Sigmoid colon (tissue), 6 donors: ENCODE measurements at regions not wholly inside any gene's neighbourhood (a gene's known extent, or its start where the extent isn't known, plus 50 kb on each side); places are given as distances from the start of the nearest gene placed in this dataset.

Source experiments
- DNase-seq: peaks from one replicate; pipeline ENCODE4 v3.0.0-alpha.2; 2019
- H3K27ac ChIP-seq, 4 donors: fragments of 200-600 bp; sonication (generic); one replicate each; pipeline ENCODE4 v1.5.1; 2016 to 2019; ENCODE audit warnings: mild to moderate bottlenecking in 1 of 4
- H3K27me3 ChIP-seq, 3 donors: fragments of 200-600 bp; sonication (generic); one replicate each; pipeline ENCODE4 v1.5.1; 2019; ENCODE audit warnings: mild to moderate bottlenecking in 1 of 3
- H3K36me3 ChIP-seq, 4 donors: fragments of 200-600 bp; sonication (generic); one replicate each; pipeline ENCODE4 v1.5.1; 2016 to 2019
- H3K4me1 ChIP-seq, 4 donors: fragments of 200-600 bp; sonication (generic); one replicate each; pipeline ENCODE4 v1.5.1; 2017 to 2019
- H3K4me3 ChIP-seq, 4 donors: fragments of 200-600 bp; sonication (generic); one replicate each; pipeline ENCODE4 v1.5.1; 2017 to 2019; ENCODE audit warnings: mild to moderate bottlenecking in 2 of 4, moderate library complexity in 1 of 4
- H3K9me3 ChIP-seq, 4 donors: fragments of 200-600 bp in 3 of 4; sonication (generic) in 3 of 4; one replicate each; pipeline versions ENCODE4 v1.5.1 to v1.6.1; 2013 to 2019
- CTCF ChIP-seq, 4 experiments: fragments of 450-650 bp in 3 of 4; fragments of 200-600 bp in 1 of 4; IDR thresholded peaks; one replicate each; pipeline ENCODE4 v1.5.1; 2016 to 2019; ENCODE audit warnings: antibody characterized with exemption in 4 of 4, mild to moderate bottlenecking in 3 of 4, moderate library complexity in 2 of 4
- EP300 ChIP-seq, 4 donors: sonication (generic); formaldehyde crosslinking; IDR thresholded peaks; one replicate each; pipeline ENCODE4 v1.6.1; 2017; ENCODE audit warnings: antibody characterized with exemption in 4 of 4
- POLR2A ChIP-seq, 2 donors: fragments of 450-650 bp; IDR thresholded peaks; one replicate each; pipeline ENCODE4 v1.6.1; 2016; ENCODE audit warnings: antibody characterized with exemption in 2 of 2, mild to moderate bottlenecking in 2 of 2, moderate library complexity in 2 of 2
- POLR2AphosphoS5 ChIP-seq, 4 donors: sonication (generic); formaldehyde crosslinking; IDR thresholded peaks; one replicate each; pipeline ENCODE4 v1.6.1; 2017; ENCODE audit warnings: antibody characterized with exemption in 4 of 4
- WGBS, 2 donors: extraction: QIAGEN DNeasy Blood & Tissue Kit; methylation state at CpG; one replicate each; pipeline ENCODE4 v1.1.7; 2013; 5-methylcytosine and 5-hydroxymethylcytosine counted together
- intact Hi-C: fragments of 100-400 bp; cut with DNase I; formaldehyde crosslinking; loops from one replicate; pipeline ENCODE4 v1.15.1; 2023
- donor health status: healthy with polysubstance abuse.
- donor health status: healthy.

GRCh38 chr3:102018551-102018950 lies 169.2 kb downstream of the NFKBIZ start:
- Histone ChIP-seq H3K4me3 (no peak overlapping the region), H3K27me3 (no peaks in the 10 kb centered on the region), H3K9me3 (peaks cover 0 to 3% (median 0%) of the 10 kb centered on the region in 4 donors), H3K36me3 (no peaks in the 10 kb centered on the region), H3K4me1 (no peaks in the 10 kb centered on the region), H3K27ac (no peak overlapping the region)
- DNase-seq: no peak
- WGBS, 2 donors: 71 to 92% methylated on average over 7 of the region's 7 CpGs
- intact Hi-C loops: no loop called here
- TF ChIP-seq CTCF (IDR thresholded peaks at IDR 0.05) (no peak), EP300 (IDR thresholded peaks at IDR 0.05) (no peak)

GRCh38 chr3:102020735-102021134 lies 171.4 kb downstream of the NFKBIZ start:
- intact Hi-C loops: no loop called here
- Histone ChIP-seq H3K4me3 (no peak overlapping the region), H3K27ac (no peak overlapping the region), H3K27me3 (no peaks in the 10 kb centered on the region), H3K9me3 (peaks cover 0 to 3% (median 0%) of the 10 kb centered on the region in 4 donors), H3K4me1 (no peaks in the 10 kb centered on the region), H3K36me3 (no peaks in the 10 kb centered on the region)
- no peak for DNase-seq
- TF ChIP-seq EP300 (IDR thresholded peaks at IDR 0.05): no peak
- no peak for TF ChIP-seq POLR2A (IDR thresholded peaks at IDR 0.05)
- no peak for TF ChIP-seq POLR2AphosphoS5 (IDR thresholded peaks at IDR 0.05)
- no peak for TF ChIP-seq CTCF (IDR thresholded peaks at IDR 0.05)
- 87 to 97% methylated on average over 1 of the region's 1 CpG for WGBS, 2 donors

- Histone ChIP-seq H3K4me3 (no peak overlapping the region), H3K9me3 (no peaks in the 10 kb centered on the region), H3K27ac (no peak overlapping the region), H3K36me3 (no peaks in the 10 kb centered on the region), H3K4me1 (no peaks in the 10 kb centered on the region), H3K27me3 (no peaks in the 10 kb centered on the region)
- DNase-seq: no peak
- no peak for TF ChIP-seq POLR2AphosphoS5 (IDR thresholded peaks at IDR 0.05)
- no peak for TF ChIP-seq EP300 (IDR thresholded peaks at IDR 0.05)
- no peak for TF ChIP-seq CTCF (IDR thresholded peaks at IDR 0.05)
- no peak for TF ChIP-seq POLR2A (IDR thresholded peaks at IDR 0.05)
- intact Hi-C loops: no loop called here
These were observed 175.1 kb downstream of the NFKBIZ start for GRCh38 chr3:102024270-102024904.

- no peak overlapping the region for H3K27ac ChIP-seq
- TF ChIP-seq CTCF (IDR thresholded peaks at IDR 0.05): no peak
- no peak for TF ChIP-seq POLR2AphosphoS5 (IDR thresholded peaks at IDR 0.05)
- TF ChIP-seq EP300 (IDR thresholded peaks at IDR 0.05): no peak
- TF ChIP-seq POLR2A (IDR thresholded peaks at IDR 0.05): no peak
- no peaks in the 10 kb centered on the region for H3K27me3 ChIP-seq
- WGBS, 2 donors: 77 to 86% methylated on average over 2 of the region's 2 CpGs
- H3K36me3 ChIP-seq: no peaks in the 10 kb centered on the region
- no peak overlapping the region for H3K4me3 ChIP-seq
- intact Hi-C loops: no loop called here
- H3K9me3 ChIP-seq: no peaks in the 10 kb centered on the region
- no peaks in the 10 kb centered on the region for H3K4me1 ChIP-seq
- DNase-seq: no peak
These were observed 176.4 kb downstream of the NFKBIZ start for GRCh38 chr3:102025606-102026270.

GRCh38 chr3:102026656-102027055 lies 177.3 kb downstream of the NFKBIZ start:
- no peak overlapping the region for H3K4me3 ChIP-seq
- H3K36me3 ChIP-seq: no peaks in the 10 kb centered on the region
- intact Hi-C loops: no loop called here
- WGBS, 2 donors: 79 to 91% methylated on average over 4 of the region's 4 CpGs
- no peak for DNase-seq
- H3K9me3 ChIP-seq: no peaks in the 10 kb centered on the region
- TF ChIP-seq POLR2A (IDR thresholded peaks at IDR 0.05): no peak
- TF ChIP-seq POLR2AphosphoS5 (IDR thresholded peaks at IDR 0.05): no peak
- no peak for TF ChIP-seq CTCF (IDR thresholded peaks at IDR 0.05)
- TF ChIP-seq EP300 (IDR thresholded peaks at IDR 0.05): no peak
- H3K27me3 ChIP-seq: no peaks in the 10 kb centered on the region
- H3K4me1 ChIP-seq: no peaks in the 10 kb centered on the region
- no peak overlapping the region for H3K27ac ChIP-seq
